ENCODE measurements at regions not wholly inside any gene's neighbourhood (a gene's known extent, or its start where the extent isn't known, plus 50 kb on each side); places are given as distances from the start of the nearest gene placed in this dataset.

DNA sequence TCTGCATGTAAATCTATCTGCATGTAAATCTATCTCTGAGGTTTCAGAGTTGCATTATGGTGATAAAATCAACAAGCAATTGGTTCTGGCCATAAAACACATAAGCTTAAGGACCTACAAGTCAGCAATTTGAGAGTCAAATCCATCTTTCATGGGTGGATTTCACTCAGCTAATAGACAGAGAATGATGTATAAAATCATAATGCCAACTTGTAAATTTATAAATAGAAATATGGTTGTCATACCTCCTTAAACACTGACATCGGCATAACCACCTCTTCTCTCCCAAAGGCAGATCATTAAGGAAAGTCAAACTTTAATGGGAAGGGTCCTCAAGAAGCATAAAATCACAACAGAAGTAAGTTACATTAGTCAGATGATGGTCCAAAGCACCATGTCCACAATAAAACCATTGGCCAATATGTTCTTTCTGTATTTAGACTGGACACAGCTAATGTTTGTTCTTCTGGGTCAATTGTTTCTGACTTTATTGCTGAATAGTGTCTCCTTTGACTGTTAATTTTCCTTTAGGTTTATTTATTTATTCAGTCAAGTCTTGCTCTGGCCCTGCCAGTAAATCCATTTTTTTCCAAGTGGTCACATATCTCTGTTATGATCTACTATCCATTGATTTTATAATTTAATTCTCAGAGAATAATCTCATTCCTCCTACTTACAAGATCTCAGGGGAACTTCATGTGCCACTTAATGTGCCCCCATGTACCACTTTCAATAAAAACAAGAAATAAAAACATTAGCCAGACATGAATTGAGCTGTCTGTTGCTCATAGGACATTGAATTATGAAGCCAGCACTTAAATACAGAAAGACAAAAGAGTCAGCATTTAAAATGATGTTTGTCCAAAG, 382.9 kb upstream of the IRAK1BP1 start:
- POLR2A ChIA-PET: no interaction called here
- H3K9me2 ChIP-seq (ENCODE audit: insufficient read depth): no peaks in the 10 kb centered on the region
- TF ChIP-seq, protein P1, sequence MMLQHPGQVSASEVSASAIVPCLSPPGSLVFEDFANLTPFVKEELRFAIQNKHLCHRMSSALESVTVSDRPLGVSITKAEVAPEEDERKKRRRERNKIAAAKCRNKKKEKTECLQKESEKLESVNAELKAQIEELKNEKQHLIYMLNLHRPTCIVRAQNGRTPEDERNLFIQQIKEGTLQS (IDR thresholded peaks at IDR 0.05): no peak

DNA sequence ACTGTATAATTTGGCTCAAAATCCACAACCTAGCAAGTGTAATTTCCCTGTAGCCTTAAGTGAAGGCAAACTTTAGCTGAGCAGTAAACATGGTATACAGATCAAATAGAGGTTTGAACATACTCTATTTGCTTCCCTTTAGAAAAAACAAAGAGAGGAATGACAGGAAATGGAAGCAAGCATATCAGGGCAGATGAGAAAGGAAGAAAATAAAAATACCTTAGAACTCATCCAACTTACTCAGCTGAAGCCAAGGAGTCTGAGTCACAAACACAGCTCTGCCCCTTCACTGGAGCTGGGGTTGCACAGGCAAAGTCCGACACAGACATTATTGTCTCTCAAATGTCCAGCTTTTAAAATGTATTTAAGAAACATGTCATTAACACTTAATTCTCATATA, 379.9 kb upstream of the IRAK1BP1 start:
- POLR2A ChIA-PET: no interaction called here
- H2AFZ ChIP-seq (ENCODE audit: low read depth, low read length, poor library complexity, severe bottlenecking): no peak overlapping the region

More for the DNA sequence above, 382.9 kb upstream of the IRAK1BP1 start:
- no peak overlapping the region for H3K27ac ChIP-seq (ENCODE audit: low read depth, low read length)
- intact Hi-C loops (cut with micrococcal nuclease): no loop called here
- H3K4me1 ChIP-seq (ENCODE audit: control insufficient read depth in 1 of 2, insufficient read depth in 2 of 2, low read length in 2 of 2): no peaks in the 10 kb centered on the region
- no peak overlapping the region for H3K4me3 ChIP-seq (replicated peaks in 1 of 2; ENCODE audit: low read depth in 1 of 2, low read length in 2 of 2)
- no TSS peak for BruUV-seq (replicated peaks)
- ATAC-seq (no peak), DNase-seq (ENCODE audit: low read depth, low spot score) (no peak)
- no peak overlapping the region for H2AFZ ChIP-seq (ENCODE audit: low read depth, low read length, poor library complexity, severe bottlenecking)
- H4K20me1 ChIP-seq (ENCODE audit: insufficient read depth): no peaks in the 10 kb centered on the region
- no peaks in the 10 kb centered on the region for H3K79me2 ChIP-seq (ENCODE audit: insufficient read depth, low read length)
- H3K27me3 ChIP-seq (ENCODE audit: insufficient read depth, low read length): no peaks in the 10 kb centered on the region
- no peak overlapping the region for H3K9ac ChIP-seq (ENCODE audit: low read length)
- H3K9me3 ChIP-seq (ENCODE audit: control insufficient read depth in 1 of 2, insufficient read depth in 1 of 2, low read depth in 1 of 2, low read length in 2 of 2): no peaks in the 10 kb centered on the region
- H3K36me3 ChIP-seq (ENCODE audit: control insufficient read depth in 1 of 2, insufficient read depth in 2 of 2, low read length in 2 of 2): no peaks in the 10 kb centered on the region
- CTCF ChIA-PET: no interaction called here
- H3K4me2 ChIP-seq (ENCODE audit: low read length): no peak overlapping the region
- RAD21 ChIA-PET (ENCODE audit: low non-redundant PET in 1 of 2, low total read pairs in 2 of 2, uncharacterized antibody in 2 of 2, unreplicated experiment in 2 of 2): no interaction called here

More for the DNA sequence above, 379.9 kb upstream of the IRAK1BP1 start:
- no peaks in the 10 kb centered on the region for H3K79me2 ChIP-seq (ENCODE audit: insufficient read depth, low read length)
- H3K9me2 ChIP-seq (ENCODE audit: insufficient read depth): no peaks in the 10 kb centered on the region
- no peaks in the 10 kb centered on the region for H3K36me3 ChIP-seq (ENCODE audit: control insufficient read depth in 1 of 2, insufficient read depth in 2 of 2, low read length in 2 of 2)
- H3K9ac ChIP-seq (ENCODE audit: low read length): no peak overlapping the region
- H3K4me2 ChIP-seq (ENCODE audit: low read length): no peak overlapping the region
- H3K27ac ChIP-seq (ENCODE audit: low read depth, low read length): no peak overlapping the region
- BruUV-seq (replicated peaks): no TSS peak
- no peak overlapping the region for H3K4me3 ChIP-seq (replicated peaks in 1 of 2; ENCODE audit: low read depth in 1 of 2, low read length in 2 of 2)
- no peaks in the 10 kb centered on the region for H3K9me3 ChIP-seq (ENCODE audit: control insufficient read depth in 1 of 2, insufficient read depth in 1 of 2, low read depth in 1 of 2, low read length in 2 of 2)
- DNase-seq (ENCODE audit: low read depth, low spot score) (no peak), ATAC-seq (no peak)
- no peaks in the 10 kb centered on the region for H3K27me3 ChIP-seq (ENCODE audit: insufficient read depth, low read length)
- no peaks in the 10 kb centered on the region for H4K20me1 ChIP-seq (ENCODE audit: insufficient read depth)
- CTCF ChIA-PET: no interaction called here
- H3K4me1 ChIP-seq (ENCODE audit: control insufficient read depth in 1 of 2, insufficient read depth in 2 of 2, low read length in 2 of 2): no peaks in the 10 kb centered on the region
- RAD21 ChIA-PET (ENCODE audit: low non-redundant PET in 1 of 2, low total read pairs in 2 of 2, uncharacterized antibody in 2 of 2, unreplicated experiment in 2 of 2): no interaction called here
- intact Hi-C loops (cut with micrococcal nuclease): no loop called here
- TF ChIP-seq EZH2phosphoT487 (IDR thresholded peaks at IDR 0.05; ENCODE audit: borderline replicate concordance) (no peak), SP1 (IDR thresholded peaks at IDR 0.05; ENCODE audit: low read depth) (no peak), POLR2AphosphoS5 (IDR thresholded peaks at IDR 0.05; ENCODE audit: low read depth, low read length) (no peak), ZFX (IDR thresholded peaks at IDR 0.05) (no peak), CBX3 (IDR thresholded peaks at IDR 0.05; ENCODE audit: low read depth) (no peak), EZH2 (IDR thresholded peaks at IDR 0.05) (no peak), FOSL1 (IDR thresholded peaks at IDR 0.05; ENCODE audit: low read depth) (no peak), YY1 (IDR thresholded peaks at IDR 0.05; ENCODE audit: extremely low read depth, insufficient replicate concordance, low read depth, low read length) (no peak), EGR1 (IDR thresholded peaks at IDR 0.05; ENCODE audit: low read depth) (no peak), CEBPB (IDR thresholded peaks at IDR 0.05; ENCODE audit: low read depth) (no peak), SRF (IDR thresholded peaks at IDR 0.05; ENCODE audit: low read depth) (no peak)
- TF ChIP-seq, protein P2, sequence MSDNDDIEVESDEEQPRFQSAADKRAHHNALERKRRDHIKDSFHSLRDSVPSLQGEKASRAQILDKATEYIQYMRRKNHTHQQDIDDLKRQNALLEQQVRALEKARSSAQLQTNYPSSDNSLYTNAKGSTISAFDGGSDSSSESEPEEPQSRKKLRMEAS (IDR thresholded peaks at IDR 0.05): no peak
